B cell (primary cell): ENCODE measurements at regions not wholly inside any gene's neighbourhood (a gene's known extent, or its start where the extent isn't known, plus 50 kb on each side); places are given as distances from the start of the nearest gene placed in this dataset.
"Not testable (repeated sequence)": the region's sequence is repeated elsewhere in the genome, so short reads cannot be mapped to it uniquely, and the experiment has no call there.

Experiments
- ATAC-seq: fragments of 200-7000 bp; cut with Tn5 transposase; one replicate; pipeline ENCODE4 v1.10.0; 2021; ENCODE audit warnings: low read depth, mild to moderate bottlenecking, moderate number of reproducible peaks, moderate library complexity
- CTCF ChIA-PET: fragments of 350-600 bp; sonication (Branson Sonifier 250); formaldehyde crosslinking; loops from one replicate; lab custom pipeline; 2021; ENCODE audit warnings: antibody characterized with exemption, inconsistent platforms; lab: Charles Lee
- POLR2A ChIA-PET: fragments of 350-600 bp; sonication (Branson Sonifier 250); formaldehyde crosslinking; loops from one replicate; lab custom pipeline; 2021; ENCODE audit warnings: antibody characterized with exemption; lab: Charles Lee
- DNase-seq: peaks from one replicate; pipeline ENCODE4 v3.0.0; 2013
- H2AFZ ChIP-seq: 2 replicates; pipeline ENCODE4 v1.6.1; 2012; ENCODE audit warnings: mild to moderate bottlenecking, low read depth, low read length; ENCODE audit not compliant: insufficient read depth, poor library complexity, severe bottlenecking
- H3K27ac ChIP-seq, 2 donors: 1 replicate in 1 of 2; 2 replicates in 1 of 2; pipeline ENCODE4 v1.5.1; 2012 to 2013; ENCODE audit warnings: low read length in 2 of 2, mild to moderate bottlenecking in 2 of 2, moderate library complexity in 1 of 2
- H3K27me3 ChIP-seq, 4 experiments: fragments of 200-600 bp in 1 of 4; sonication (generic) in 1 of 4; replicated peaks in 1 of 4; 1 replicate in 2 of 4; 2 replicates in 2 of 4; pipeline versions ENCODE4 v1.6.1 to v1.7.0; 2013 to 2016; ENCODE audit warnings: low read length in 3 of 4, mild to moderate bottlenecking in 2 of 4, mixed read lengths in 1 of 4, moderate library complexity in 1 of 4; ENCODE audit not compliant: insufficient read depth in 4 of 4, control insufficient read depth in 3 of 4; ENCODE audit errors: control extremely low read depth in 1 of 4
- H3K36me3 ChIP-seq, 2 experiments: replicated peaks in 1 of 2; 1 replicate in 1 of 2; 2 replicates in 1 of 2; pipeline versions ENCODE4 v1.6.1 to v1.7.1; 2013; ENCODE audit warnings: low read length in 1 of 2; ENCODE audit not compliant: insufficient read depth in 2 of 2, control insufficient read depth in 1 of 2; ENCODE audit errors: control extremely low read depth in 1 of 2, extremely low read depth in 1 of 2
- H3K4me1 ChIP-seq, 2 donors: fragments of 200-600 bp in 1 of 2; sonication (generic) in 1 of 2; 1 replicate in 1 of 2; 2 replicates in 1 of 2; pipeline versions ENCODE4 v1.5.1 to v1.6.1; 2013 to 2017; ENCODE audit warnings: low read length in 2 of 2; ENCODE audit not compliant: control insufficient read depth in 2 of 2, insufficient read depth in 2 of 2
- H3K4me2 ChIP-seq: replicated peaks from 2 replicates; pipeline ENCODE3; 2012; ENCODE audit warnings: mild to moderate bottlenecking, low read depth, low read length; ENCODE audit not compliant: poor library complexity, severe bottlenecking
- H3K4me3 ChIP-seq, 5 experiments: fragments of 200-600 bp in 1 of 5; sonication (generic) in 1 of 5; 1 replicate in 3 of 5; 2 replicates in 2 of 5; pipeline versions ENCODE4 v1.5.1 to v1.7.0; 2011 to 2016; ENCODE audit warnings: low read length in 4 of 5, mild to moderate bottlenecking in 4 of 5, low read depth in 2 of 5, control low read depth in 1 of 5, moderate library complexity in 1 of 5; ENCODE audit not compliant: insufficient read depth in 1 of 5; ENCODE audit errors: control extremely low read depth in 1 of 5, extremely low read depth in 1 of 5
- H3K79me2 ChIP-seq: fragments of 200-600 bp; sonication (generic); one replicate; pipeline ENCODE4 v1.6.0; 2016; ENCODE audit warnings: low read length; ENCODE audit not compliant: control insufficient read depth, insufficient read depth
- H3K9ac ChIP-seq: fragments of 200-600 bp; sonication (generic); 2 replicates; pipeline ENCODE4 v1.6.1; 2017; ENCODE audit warnings: mild to moderate bottlenecking, low read length, moderate library complexity
- H3K9me3 ChIP-seq, 3 donors: one replicate each; pipeline versions ENCODE4 v1.6.1 to v1.7.1; 2013; ENCODE audit warnings: low read length in 2 of 3; ENCODE audit not compliant: control insufficient read depth in 2 of 3, insufficient read depth in 1 of 3; ENCODE audit errors: control extremely low read depth in 1 of 3
- H4K20me1 ChIP-seq: 2 replicates; pipeline ENCODE4 v1.6.0; 2012; ENCODE audit warnings: mild to moderate bottlenecking, low read length; ENCODE audit not compliant: insufficient read depth, control insufficient read depth, poor library complexity, severe bottlenecking
- H3K27ac Mint-ChIP-seq: one replicate; pipeline ENCODE4 v1.8.0; 2021; ENCODE audit warnings: mixed read lengths
- H3K27me3 Mint-ChIP-seq: one replicate; pipeline ENCODE4 v1.8.0; 2021; ENCODE audit warnings: mixed read lengths
- H3K4me1 Mint-ChIP-seq: one replicate; pipeline ENCODE4 v1.8.0; 2021; ENCODE audit warnings: mixed read lengths
- H3K4me3 Mint-ChIP-seq: one replicate; pipeline ENCODE4 v1.8.0; 2021; ENCODE audit warnings: mixed read lengths
- H3K9me3 Mint-ChIP-seq: one replicate; pipeline ENCODE4 v1.8.0; 2022; ENCODE audit warnings: mixed read lengths; ENCODE audit not compliant: insufficient read depth
- CTCF ChIP-seq: fragments of 200-600 bp; IDR thresholded peaks from one replicate; pipeline ENCODE4 v1.8.0; 2022; ENCODE audit warnings: antibody characterized with exemption, mild to moderate bottlenecking
- EZH2 ChIP-seq: IDR thresholded peaks from 2 replicates; pipeline ENCODE4 v1.6.1; 2012; ENCODE audit warnings: borderline replicate concordance, low read depth, mild to moderate bottlenecking, moderate library complexity, low read length; ENCODE audit not compliant: insufficient read depth, poor library complexity, severe bottlenecking
- WGBS: methylation state at CpG from one replicate; pipeline ENCODE4 v1.1.5; 2013; ENCODE audit warnings: missing lambda C conversion rate; ENCODE audit not compliant: insufficient coverage; 5-methylcytosine and 5-hydroxymethylcytosine counted together
- intact Hi-C: fragments of 100-400 bp; cut with micrococcal nuclease; formaldehyde crosslinking; loops from one replicate; pipeline ENCODE4 v1.10.0; 2022

GRCh38 chr4:20074450-20074849 lies 177.3 kb upstream of the SLIT2 start:
- WGBS: 100% methylated on average over 2 of the region's 3 CpGs
- no peak overlapping the region for H3K9ac ChIP-seq
- no peak overlapping the region for H3K27ac ChIP-seq
- no peaks in the 10 kb centered on the region for H3K4me1 Mint-ChIP-seq
- no peak for ATAC-seq
- no peaks in the 10 kb centered on the region for H3K4me1 ChIP-seq
- no peaks in the 10 kb centered on the region for H3K36me3 ChIP-seq
- peaks cover 0 to 2% (median 0%) of the 10 kb centered on the region in 3 donors for H3K9me3 ChIP-seq
- no peaks in the 10 kb centered on the region for H3K79me2 ChIP-seq
- TF ChIP-seq CTCF: no peak
- TF ChIP-seq EZH2: no peak
- H3K4me2 ChIP-seq: no peak overlapping the region
- H3K27me3 Mint-ChIP-seq: no peaks in the 10 kb centered on the region
- intact Hi-C loops: no loop called here
- no peaks in the 10 kb centered on the region for H3K27me3 ChIP-seq
- no peak overlapping the region for H3K27ac Mint-ChIP-seq
- H4K20me1 ChIP-seq: no peaks in the 10 kb centered on the region
- ChIA-PET CTCF (interaction anchor here (0.7 kb wide), 1 partner anchor 388 kb away, joined by 3 read pairs; no protein-coding TSS in a partner anchor), POLR2A (no interaction called here)
- DNase-seq: no peak
- H2AFZ ChIP-seq: no peak overlapping the region
- H3K4me3 Mint-ChIP-seq: no peak overlapping the region
- H3K9me3 Mint-ChIP-seq: peaks cover 5% of the 10 kb centered on the region
- no peak overlapping the region for H3K4me3 ChIP-seq

- Histone ChIP-seq H4K20me1 (no peaks in the 10 kb centered on the region), H2AFZ (no peak overlapping the region), H3K9me3 (peaks cover 0 to 3% (median 0%) of the 10 kb centered on the region in 3 donors), H3K4me1 (no peaks in the 10 kb centered on the region), H3K79me2 (no peaks in the 10 kb centered on the region), H3K4me3 (no peak overlapping the region), H3K27ac (no peak overlapping the region), H3K27me3 (no peaks in the 10 kb centered on the region), H3K4me2 (no peak overlapping the region), H3K9ac (no peak overlapping the region), H3K36me3 (no peaks in the 10 kb centered on the region)
- H3K9me3 Mint-ChIP-seq: peaks cover 2% of the 10 kb centered on the region
- intact Hi-C loops: no loop called here
- TF ChIP-seq CTCF (no peak), EZH2 (no peak)
- no peaks in the 10 kb centered on the region for H3K27me3 Mint-ChIP-seq
- CTCF ChIA-PET: no interaction called here
- WGBS: 86% methylated on average over 1 of the region's 1 CpG
- ATAC-seq: no peak
- no peaks in the 10 kb centered on the region for H3K4me1 Mint-ChIP-seq
- POLR2A ChIA-PET: no interaction called here
- DNase-seq: no peak
- no peak overlapping the region for H3K4me3 Mint-ChIP-seq
- no peak overlapping the region for H3K27ac Mint-ChIP-seq
Observed at GRCh38 chr4:20065952-20066351, 185.8 kb upstream of the SLIT2 start.

GRCh38 chr4:20062857-20063256 lies 188.8 kb upstream of the SLIT2 start:
- CTCF ChIA-PET, POLR2A ChIA-PET, H3K4me3 Mint-ChIP-seq: not testable (repeated sequence)

More at GRCh38 chr4:20062857-20063256, 188.8 kb upstream of the SLIT2 start:
- H2AFZ ChIP-seq, H3K36me3 ChIP-seq, H3K9me3 Mint-ChIP-seq, H3K27me3 Mint-ChIP-seq, intact Hi-C loops, H3K4me2 ChIP-seq, ATAC-seq, H3K79me2 ChIP-seq, H3K4me3 ChIP-seq, H3K4me1 ChIP-seq, H3K9me3 ChIP-seq, H3K27ac Mint-ChIP-seq, H3K27ac ChIP-seq, H3K4me1 Mint-ChIP-seq, H4K20me1 ChIP-seq, H3K9ac ChIP-seq, DNase-seq, H3K27me3 ChIP-seq: not testable (repeated sequence)
- 95% methylated on average over 2 of the region's 5 CpGs for WGBS
